Tibial artery (tissue), 4 donors: ENCODE measurements at regions not wholly inside any gene's neighbourhood (a gene's known extent, or its start where the extent isn't known, plus 50 kb on each side); places are given as distances from the start of the nearest gene placed in this dataset.

ENCODE experiments used
- DNase-seq, 2 donors: peaks; one replicate each; pipeline ENCODE4 v3.0.0-alpha.2; 2019
- H3K27ac ChIP-seq, 2 donors: fragments of 200-600 bp; sonication (generic) in 1 of 2; 1 replicate in 1 of 2; 2 replicates in 1 of 2; pipeline ENCODE4 v1.5.1; 2018 to 2019; ENCODE audit warnings: mild to moderate bottlenecking in 1 of 2
- H3K27me3 ChIP-seq, 2 donors: fragments of 200-600 bp; sonication (generic) in 1 of 2; one replicate each; pipeline versions ENCODE4 v1.5.1 to v1.6.0; 2016 to 2019
- H3K36me3 ChIP-seq, 3 donors: fragments of 200-600 bp; sonication (generic) in 2 of 3; one replicate each; pipeline ENCODE4 v1.5.1; 2016 to 2019; ENCODE audit warnings: mild to moderate bottlenecking in 2 of 3
- H3K4me1 ChIP-seq, 4 donors: fragments of 200-600 bp; sonication (generic) in 2 of 4; 1 replicate in 3 of 4; 2 replicates in 1 of 4; pipeline ENCODE4 v1.5.1; 2016 to 2019
- H3K4me3 ChIP-seq, 2 donors: fragments of 200-600 bp; sonication (generic) in 1 of 2; 1 replicate in 1 of 2; 2 replicates in 1 of 2; pipeline ENCODE4 v1.5.1; 2018 to 2019; ENCODE audit warnings: mild to moderate bottlenecking in 2 of 2
- H3K9me3 ChIP-seq, 3 donors: fragments of 200-600 bp; sonication (generic) in 1 of 3; one replicate each; pipeline ENCODE4 v1.5.1; 2016 to 2019
- intact Hi-C: fragments of 100-400 bp; cut with DNase I; formaldehyde crosslinking; loops from one replicate; pipeline ENCODE4 v1.15.0; 2023; ENCODE audit warnings: low total_unique reads
- TF ChIP-seq, protein P1 (sequence below), 2 experiments: fragments of 200-600 bp in 1 of 2; fragments of 450-650 bp in 1 of 2; IDR thresholded peaks; one replicate each; pipeline ENCODE4 v1.5.1; 2017 to 2019; ENCODE audit warnings: antibody characterized with exemption in 2 of 2, mild to moderate bottlenecking in 1 of 2, moderate library complexity in 1 of 2

DNA sequence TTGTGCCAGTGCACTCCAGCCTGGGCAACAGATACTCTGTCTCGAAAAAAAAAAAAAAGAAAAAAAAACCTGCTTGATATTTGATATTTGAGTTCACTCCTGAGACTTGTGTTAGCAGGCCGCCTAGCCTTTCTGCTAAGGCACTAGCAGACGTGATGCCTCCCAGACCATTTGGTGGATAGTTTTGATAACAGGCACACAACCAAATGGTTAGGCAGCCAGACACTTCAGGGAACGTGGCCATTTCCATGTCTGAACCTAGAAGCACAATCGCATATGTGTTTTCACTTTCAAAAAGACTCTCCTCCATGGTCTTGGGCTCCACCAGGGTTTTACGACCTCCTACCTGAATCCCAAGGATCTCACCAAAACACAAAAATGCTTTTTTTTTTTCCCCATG lies 1319.5 kb downstream of the BRINP3 start:
- TF ChIP-seq, protein P1, sequence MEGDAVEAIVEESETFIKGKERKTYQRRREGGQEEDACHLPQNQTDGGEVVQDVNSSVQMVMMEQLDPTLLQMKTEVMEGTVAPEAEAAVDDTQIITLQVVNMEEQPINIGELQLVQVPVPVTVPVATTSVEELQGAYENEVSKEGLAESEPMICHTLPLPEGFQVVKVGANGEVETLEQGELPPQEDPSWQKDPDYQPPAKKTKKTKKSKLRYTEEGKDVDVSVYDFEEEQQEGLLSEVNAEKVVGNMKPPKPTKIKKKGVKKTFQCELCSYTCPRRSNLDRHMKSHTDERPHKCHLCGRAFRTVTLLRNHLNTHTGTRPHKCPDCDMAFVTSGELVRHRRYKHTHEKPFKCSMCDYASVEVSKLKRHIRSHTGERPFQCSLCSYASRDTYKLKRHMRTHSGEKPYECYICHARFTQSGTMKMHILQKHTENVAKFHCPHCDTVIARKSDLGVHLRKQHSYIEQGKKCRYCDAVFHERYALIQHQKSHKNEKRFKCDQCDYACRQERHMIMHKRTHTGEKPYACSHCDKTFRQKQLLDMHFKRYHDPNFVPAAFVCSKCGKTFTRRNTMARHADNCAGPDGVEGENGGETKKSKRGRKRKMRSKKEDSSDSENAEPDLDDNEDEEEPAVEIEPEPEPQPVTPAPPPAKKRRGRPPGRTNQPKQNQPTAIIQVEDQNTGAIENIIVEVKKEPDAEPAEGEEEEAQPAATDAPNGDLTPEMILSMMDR (IDR thresholded peaks at IDR 0.05), result no peak
- no peaks in the 10 kb centered on the region for H3K36me3 ChIP-seq
- H3K27ac ChIP-seq, result no peak overlapping the region
- intact Hi-C loops, result no loop called here
- DNase-seq, result no peak
- no peaks in the 10 kb centered on the region for H3K27me3 ChIP-seq
- H3K9me3 ChIP-seq, result no peaks in the 10 kb centered on the region
- no peaks in the 10 kb centered on the region for H3K4me1 ChIP-seq
- no peak overlapping the region for H3K4me3 ChIP-seq

- H3K27me3 ChIP-seq, result no peaks in the 10 kb centered on the region
- no peaks in the 10 kb centered on the region for H3K9me3 ChIP-seq
- no peaks in the 10 kb centered on the region for H3K4me1 ChIP-seq
- intact Hi-C loops, result no loop called here
- no peak overlapping the region for H3K4me3 ChIP-seq
- H3K36me3 ChIP-seq, result no peaks in the 10 kb centered on the region
- TF ChIP-seq, protein P1 (IDR thresholded peaks at IDR 0.05), result no peak
- no peak for DNase-seq
- no peak overlapping the region for H3K27ac ChIP-seq
Observed at GRCh38 chr1:189175889-189176288, 1301.8 kb downstream of the BRINP3 start.

GRCh38 chr1:189180057-189180456 lies 1297.6 kb downstream of the BRINP3 start:
- no peak for DNase-seq
- TF ChIP-seq, protein P1 (IDR thresholded peaks at IDR 0.05), result no peak
- intact Hi-C loops, result no loop called here

GRCh38 chr1:189185097-189185496 lies 1292.6 kb downstream of the BRINP3 start:
- H3K27me3 ChIP-seq, result no peaks in the 10 kb centered on the region
- no peak overlapping the region for H3K27ac ChIP-seq
- H3K9me3 ChIP-seq, result no peaks in the 10 kb centered on the region
- DNase-seq, result no peak
- H3K36me3 ChIP-seq, result no peaks in the 10 kb centered on the region
- no peaks in the 10 kb centered on the region for H3K4me1 ChIP-seq
- intact Hi-C loops, result no loop called here
- TF ChIP-seq, protein P1 (IDR thresholded peaks at IDR 0.05), result no peak
- H3K4me3 ChIP-seq, result no peak overlapping the region

More at GRCh38 chr1:189180057-189180456, 1297.6 kb downstream of the BRINP3 start:
- no peak overlapping the region for H3K27ac ChIP-seq
- H3K4me1 ChIP-seq, result no peaks in the 10 kb centered on the region
- no peaks in the 10 kb centered on the region for H3K36me3 ChIP-seq
- no peak overlapping the region for H3K4me3 ChIP-seq
- H3K9me3 ChIP-seq, result no peaks in the 10 kb centered on the region
- no peaks in the 10 kb centered on the region for H3K27me3 ChIP-seq

- no peak overlapping the region for H3K4me3 ChIP-seq
- H3K9me3 ChIP-seq, result no peaks in the 10 kb centered on the region
- intact Hi-C loops, result no loop called here
- H3K27me3 ChIP-seq, result no peaks in the 10 kb centered on the region
- H3K4me1 ChIP-seq, result no peaks in the 10 kb centered on the region
- H3K36me3 ChIP-seq, result no peaks in the 10 kb centered on the region
- DNase-seq, result no peak
- TF ChIP-seq, protein P1 (IDR thresholded peaks at IDR 0.05), result no peak
- H3K27ac ChIP-seq, result no peak overlapping the region
Observed at GRCh38 chr1:189192741-189193520, 1284.7 kb downstream of the BRINP3 start.
